ENCODE measurements at regions not wholly inside any gene's neighbourhood (a gene's known extent, or its start where the extent isn't known, plus 50 kb on each side); places are given as distances from the start of the nearest gene placed in this dataset.
A peak's percentile ranks its signal among the peaks of the same experiment; 100 is the strongest.

DNA sequence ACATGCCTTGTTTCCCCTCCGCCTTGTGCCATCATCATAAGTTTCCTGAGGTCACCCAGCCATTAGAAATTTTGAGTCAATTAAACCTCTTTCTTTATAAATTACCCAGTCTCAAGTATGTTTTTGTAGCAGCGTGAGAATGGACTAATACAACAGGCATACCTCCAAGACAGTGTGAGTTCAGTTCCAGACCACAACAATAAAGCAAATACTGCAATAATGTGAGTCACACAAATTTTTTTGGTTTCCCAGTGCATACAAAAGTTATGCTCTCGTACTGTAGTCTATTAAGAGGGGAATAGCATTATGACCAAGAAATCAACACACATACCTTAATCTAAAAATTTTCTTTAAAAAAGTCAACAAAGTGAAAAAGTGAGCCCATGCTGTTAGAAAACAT, 217.2 kb downstream of the NR4A2 start:
- no peak for DNase-seq (ENCODE audit: low read depth, low spot score)
- no peak overlapping the region for H3K4me3 ChIP-seq (ENCODE audit: low read length)

DNA sequence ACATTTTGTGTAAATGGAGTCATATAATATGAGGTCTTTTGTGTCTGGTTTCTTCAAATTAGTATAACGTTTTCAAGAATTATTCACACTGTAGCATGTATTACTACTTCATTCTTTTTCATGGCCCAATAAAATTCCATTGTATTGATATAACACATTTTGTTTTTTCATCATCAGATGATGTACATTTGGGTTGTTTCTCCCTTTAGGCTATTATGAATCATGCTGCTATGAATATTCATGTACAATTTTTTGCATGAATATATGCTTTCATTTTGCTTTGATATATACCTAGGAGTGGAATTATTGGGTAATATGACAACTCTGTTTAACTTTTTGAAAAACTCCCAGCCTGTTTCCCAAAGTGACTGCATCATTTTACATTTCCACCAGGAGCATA, 220.2 kb downstream of the NR4A2 start:
- H3K4me3 ChIP-seq (ENCODE audit: low read length), result no peak overlapping the region
- DNase-seq (ENCODE audit: low read depth, low spot score), result no peak

DNA sequence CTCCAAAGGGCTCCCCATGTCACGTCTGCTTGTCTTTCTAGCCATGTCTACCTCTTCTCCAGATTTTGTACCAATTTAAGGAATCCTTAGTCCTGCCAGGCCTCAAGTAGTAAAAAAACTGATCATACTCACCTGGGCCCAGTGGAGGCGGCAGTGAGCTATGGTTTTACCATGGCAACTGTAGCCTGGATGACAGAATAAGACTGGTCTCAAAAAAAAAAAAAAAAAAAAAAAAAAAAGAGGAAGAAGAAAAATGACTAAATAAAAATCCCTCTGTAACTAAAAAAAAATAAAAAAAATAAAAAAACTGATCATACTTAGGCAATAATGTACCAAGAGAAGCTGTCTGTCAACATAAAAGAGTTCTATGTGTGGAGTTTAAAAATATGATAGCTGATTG, 221.6 kb downstream of the NR4A2 start:
- H3K4me3 ChIP-seq (ENCODE audit: low read length), result no peak overlapping the region
- peak; percentile 6 for DNase-seq (ENCODE audit: low read depth, low spot score)

DNA sequence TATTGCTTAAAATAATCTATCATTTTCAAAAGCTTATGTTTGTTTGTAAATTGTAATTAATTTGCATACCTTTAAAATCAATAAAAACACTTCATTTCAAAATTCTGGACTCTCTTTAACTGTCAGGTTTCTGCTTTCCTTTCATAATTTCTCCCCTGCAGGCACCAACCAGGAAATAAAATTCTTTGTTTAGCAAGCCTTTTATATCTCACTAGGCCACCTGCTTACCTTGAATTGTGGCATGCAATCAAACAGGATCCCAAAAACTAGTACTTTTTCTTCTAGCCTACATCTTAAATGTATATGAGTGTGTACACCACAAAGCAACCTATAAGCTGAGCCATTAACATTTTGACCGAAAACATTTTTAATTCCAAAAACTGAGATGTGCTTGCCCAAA, 233.1 kb downstream of the NR4A2 start:
- H3K4me3 ChIP-seq (ENCODE audit: low read length), result no peak overlapping the region
- no peak for DNase-seq (ENCODE audit: low read depth, low spot score)

DNA sequence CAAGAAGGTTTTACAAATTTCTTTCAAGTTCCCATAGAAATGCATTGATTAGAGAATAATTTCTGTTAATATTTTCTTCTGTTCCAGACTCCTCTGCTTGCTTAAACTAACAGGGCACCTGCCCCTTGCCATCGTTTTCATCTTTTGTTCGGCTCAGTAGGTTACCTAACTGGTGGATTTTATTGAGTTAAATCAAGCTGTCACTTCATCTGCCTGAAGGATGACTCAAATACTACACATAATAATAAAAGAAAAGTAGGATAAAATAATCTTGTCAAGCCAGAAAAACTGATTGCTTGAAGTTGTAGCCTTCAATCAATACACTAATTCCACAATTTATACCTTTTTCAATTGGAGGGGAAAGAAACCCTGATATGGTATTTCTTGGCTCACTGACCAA, 234.0 kb downstream of the NR4A2 start:
- no peak overlapping the region for H3K4me3 ChIP-seq (ENCODE audit: low read length)
- DNase-seq (ENCODE audit: low read depth, low spot score), result no peak

DNA sequence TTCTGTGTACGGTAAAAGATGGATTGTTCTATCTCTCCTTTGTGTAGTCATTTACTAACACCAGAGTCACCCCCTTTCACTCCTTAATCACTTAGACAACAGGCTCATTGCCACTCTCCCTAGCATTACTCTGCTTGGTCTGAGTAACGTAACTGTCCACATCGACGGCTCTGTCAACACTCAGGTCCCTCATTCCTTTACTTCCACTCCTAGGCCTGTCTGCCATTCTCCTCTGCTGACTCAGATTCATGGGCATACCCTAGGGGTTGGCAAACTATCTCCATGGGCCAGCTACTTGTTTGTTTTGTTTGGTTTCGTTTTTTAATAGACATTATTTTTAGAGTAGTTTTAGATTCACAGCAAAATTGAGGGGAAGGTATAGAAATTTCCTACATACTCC, 243.9 kb downstream of the NR4A2 start:
- no peak for DNase-seq (ENCODE audit: low read depth, low spot score)
- H3K4me3 ChIP-seq (ENCODE audit: low read length), result no peak overlapping the region

DNA sequence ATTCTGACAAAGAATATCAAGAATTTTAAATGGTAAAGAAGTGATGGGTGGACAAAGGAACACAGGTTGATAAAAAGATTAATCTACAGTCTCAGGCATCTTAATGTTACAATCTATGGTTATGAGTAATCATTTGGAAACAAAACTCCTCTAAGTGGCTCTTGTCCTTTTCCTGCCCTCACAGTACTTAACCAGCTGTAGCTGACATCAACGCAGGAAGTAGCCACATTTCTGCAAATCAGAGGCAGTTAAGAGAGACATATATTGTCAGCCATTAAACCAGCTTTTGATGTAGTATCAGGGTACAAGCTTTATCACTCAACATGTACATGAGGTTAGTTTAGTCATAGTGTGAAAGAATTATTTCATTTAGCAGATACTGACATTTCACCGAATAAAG, 244.6 kb downstream of the NR4A2 start:
- no peak overlapping the region for H3K4me3 ChIP-seq (ENCODE audit: low read length)
- DNase-seq (ENCODE audit: low read depth, low spot score), result no peak

DNA sequence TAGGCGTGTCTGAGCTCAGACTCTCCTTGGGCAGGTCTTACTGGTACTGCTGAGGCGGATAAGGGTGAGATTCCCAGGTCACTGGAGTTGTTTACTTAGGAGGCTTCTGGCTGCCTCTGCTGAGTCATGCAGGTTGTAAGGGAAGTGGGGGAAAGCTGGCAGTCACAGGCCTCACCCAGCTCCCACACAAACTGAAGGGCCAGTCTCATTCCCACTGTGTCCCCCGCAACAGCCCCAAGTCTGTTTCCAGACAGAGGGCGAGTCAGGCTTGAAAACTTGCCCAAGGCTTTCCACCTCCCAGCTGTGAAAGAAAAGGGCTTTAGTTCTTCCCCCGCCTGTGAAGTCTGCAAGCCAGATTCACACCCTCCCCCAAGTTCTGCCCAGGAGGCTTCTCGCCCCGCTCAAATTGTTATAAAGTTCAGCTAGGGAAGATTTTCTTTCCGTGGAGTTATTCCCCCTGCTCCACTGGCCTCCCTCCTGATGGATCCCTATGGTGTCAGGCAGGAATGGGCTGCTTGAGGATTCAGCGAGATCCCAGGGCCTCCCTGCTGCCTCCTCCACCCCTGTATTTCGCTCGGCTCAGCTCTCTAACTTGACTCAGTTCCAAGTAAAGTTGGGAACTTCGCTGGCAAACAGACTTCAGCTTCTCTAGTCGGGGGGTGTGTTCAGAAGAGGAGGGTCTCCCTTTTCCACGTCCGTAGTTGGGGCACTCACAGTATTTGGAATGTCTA, 248.6 kb downstream of the NR4A2 start:
- DNase-seq (ENCODE audit: low read depth, low spot score), result no peak
- no peak overlapping the region for H3K4me3 ChIP-seq (ENCODE audit: low read length)

DNA sequence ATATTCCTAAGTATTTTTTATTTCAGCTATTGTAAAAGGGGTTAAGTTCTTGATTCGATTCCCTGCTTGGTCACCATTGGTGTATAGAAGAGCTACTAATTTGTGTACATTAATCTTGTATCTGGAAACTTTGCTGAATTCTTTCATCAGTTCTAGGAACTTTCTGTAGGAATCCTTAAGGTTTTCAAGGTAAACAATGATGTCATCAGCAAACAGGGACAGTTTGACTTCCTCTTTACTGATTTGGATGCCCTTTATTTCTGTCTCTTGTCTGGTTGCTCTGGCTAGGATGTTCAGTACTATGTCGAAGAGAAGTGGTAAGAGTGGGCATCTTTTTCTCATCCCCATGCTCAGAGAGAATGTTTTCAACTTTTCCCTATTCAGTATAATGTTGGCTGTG, 252.7 kb downstream of the NR4A2 start:
- no peak for DNase-seq (ENCODE audit: low read depth, low spot score)
- H3K4me3 ChIP-seq (ENCODE audit: low read length), result no peak overlapping the region

DNA sequence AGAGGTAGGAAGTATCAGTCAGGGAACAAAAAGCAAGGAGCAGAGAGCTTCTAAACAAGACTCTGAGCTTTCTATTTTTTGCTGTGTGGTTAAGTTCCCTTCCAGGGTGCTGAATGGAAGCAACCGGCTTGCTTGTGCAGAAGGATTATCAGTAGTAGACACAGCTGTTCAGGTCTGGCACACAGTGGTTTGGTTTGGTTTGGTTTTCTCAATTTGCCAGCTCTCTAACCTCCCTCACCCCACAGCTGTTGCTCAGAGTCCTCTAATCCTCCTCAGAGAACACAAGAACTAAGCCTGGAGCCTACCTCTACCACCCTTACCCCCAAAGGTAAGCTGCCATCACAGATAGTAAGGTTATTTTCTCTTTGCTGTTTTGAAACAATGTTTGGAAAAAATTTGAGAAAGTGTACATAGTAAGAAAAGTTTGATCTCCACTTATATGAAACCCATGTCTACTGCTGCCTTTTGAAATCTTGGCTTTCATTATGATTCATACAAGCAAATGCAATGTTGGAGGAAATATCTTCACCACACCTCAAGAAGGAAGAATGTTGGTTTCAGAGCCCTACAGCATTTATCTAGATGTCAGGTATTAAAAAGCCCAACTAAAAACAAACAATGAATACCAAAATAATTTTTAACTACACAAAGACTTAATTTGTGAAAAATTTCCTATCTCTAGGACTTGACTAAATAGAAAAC, 255.3 kb downstream of the NR4A2 start:
- no peak overlapping the region for H3K4me3 ChIP-seq (ENCODE audit: low read length)
- no peak for DNase-seq (ENCODE audit: low read depth, low spot score)

DNA sequence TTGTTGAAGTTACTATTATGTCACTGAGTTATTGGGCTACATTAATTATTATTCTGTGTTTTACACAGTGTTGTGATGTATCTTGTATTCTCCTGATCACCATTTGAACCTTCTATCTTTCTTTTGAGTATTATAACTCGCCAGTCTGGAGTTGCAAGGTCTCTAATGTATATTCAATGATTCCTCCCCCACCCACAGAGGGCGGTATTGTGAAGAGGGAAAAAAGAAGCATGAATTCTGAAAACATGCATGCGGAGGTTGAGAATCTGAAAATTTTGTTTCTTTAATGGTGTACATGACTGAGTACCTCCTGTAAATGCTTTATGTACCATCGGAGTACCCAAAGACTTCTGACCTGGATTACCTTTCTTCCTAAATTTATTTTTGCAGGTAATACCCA, 266.6 kb downstream of the NR4A2 start:
- no peak for DNase-seq (ENCODE audit: low read depth, low spot score)
- H3K4me3 ChIP-seq (ENCODE audit: low read length), result no peak overlapping the region

DNA sequence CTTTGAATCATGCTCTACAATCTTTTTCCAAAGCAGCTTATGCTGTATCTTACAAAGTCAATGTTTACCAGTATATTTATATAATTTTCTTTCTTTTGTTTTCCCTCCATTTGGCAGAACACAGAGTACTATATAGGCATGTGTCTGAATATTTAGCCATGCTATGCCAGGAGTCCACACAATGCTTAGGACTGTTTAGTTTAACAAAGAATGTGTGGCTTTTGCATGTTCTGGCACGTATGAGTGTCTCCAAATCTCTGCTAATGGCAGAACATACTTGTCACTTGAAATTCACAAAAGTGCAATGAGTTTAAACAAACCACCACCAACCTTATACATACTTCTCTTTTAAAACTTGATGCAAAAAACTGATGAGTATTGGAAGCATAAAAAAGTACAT, 268.0 kb downstream of the NR4A2 start:
- no peak for DNase-seq (ENCODE audit: low read depth, low spot score)
- no peak overlapping the region for H3K4me3 ChIP-seq (ENCODE audit: low read length)

DNA sequence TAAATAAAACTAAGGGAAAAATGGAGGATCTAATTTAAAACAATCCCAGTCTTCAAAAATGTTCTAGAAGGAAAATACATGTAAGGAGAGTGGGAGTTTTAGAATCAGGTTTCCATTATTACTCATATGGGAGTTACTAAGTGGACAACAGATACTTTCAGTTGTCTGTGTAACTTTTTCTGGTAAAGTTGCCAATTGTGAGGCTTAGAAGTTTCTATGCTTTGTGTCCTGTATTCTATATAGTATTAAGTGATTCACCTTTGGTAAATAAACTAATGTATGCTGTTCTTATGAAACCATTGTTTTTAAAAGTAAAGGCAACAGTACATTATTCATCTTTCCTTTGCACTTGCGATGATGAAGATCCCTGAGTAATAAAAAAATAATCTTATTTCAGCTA, 274.9 kb downstream of the NR4A2 start:
- no peak overlapping the region for H3K4me3 ChIP-seq (ENCODE audit: low read length)
- no peak for DNase-seq (ENCODE audit: low read depth, low spot score)

DNA sequence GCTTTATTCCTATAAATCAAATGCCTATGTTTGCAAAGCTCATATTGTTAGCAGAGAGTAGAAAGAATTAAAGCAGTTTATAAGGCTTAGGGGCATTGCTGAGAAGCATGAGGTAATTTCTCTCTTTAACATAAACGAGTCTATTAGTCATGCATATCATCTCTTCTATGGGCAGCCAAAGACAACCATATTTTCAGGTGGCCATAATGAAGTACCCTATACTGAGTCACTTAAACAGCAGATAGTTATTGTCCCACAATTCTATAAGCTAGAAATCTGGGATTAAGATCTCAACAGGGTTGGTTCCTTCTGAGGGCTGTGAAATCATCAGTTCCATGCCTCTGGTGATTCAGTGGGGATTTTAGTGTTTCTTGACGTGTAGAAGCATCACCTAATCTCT, 277.5 kb downstream of the NR4A2 start:
- DNase-seq (ENCODE audit: low read depth, low spot score), result no peak
- H3K4me3 ChIP-seq (ENCODE audit: low read length), result no peak overlapping the region

DNA sequence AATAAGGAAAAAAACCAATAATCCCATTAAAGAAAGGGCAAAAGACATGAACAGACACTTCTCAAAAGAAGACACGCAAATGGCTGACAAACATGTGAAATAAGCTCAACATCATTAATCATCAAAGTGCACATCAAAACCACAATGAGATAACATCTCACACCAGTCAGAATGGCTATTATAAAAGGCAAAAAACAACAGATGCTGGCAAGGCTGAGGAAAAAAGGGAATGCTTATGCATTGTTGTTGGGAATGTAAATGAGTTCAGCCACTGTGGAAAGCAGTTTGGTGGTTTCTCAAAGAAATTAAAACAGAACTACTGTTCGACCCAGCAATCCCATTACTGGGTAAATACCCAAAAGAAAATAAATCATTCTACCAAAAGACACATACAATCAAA, 285.6 kb downstream of the NR4A2 start:
- DNase-seq (ENCODE audit: low read depth, low spot score), result no peak
- H3K4me3 ChIP-seq (ENCODE audit: low read length), result no peak overlapping the region

DNA sequence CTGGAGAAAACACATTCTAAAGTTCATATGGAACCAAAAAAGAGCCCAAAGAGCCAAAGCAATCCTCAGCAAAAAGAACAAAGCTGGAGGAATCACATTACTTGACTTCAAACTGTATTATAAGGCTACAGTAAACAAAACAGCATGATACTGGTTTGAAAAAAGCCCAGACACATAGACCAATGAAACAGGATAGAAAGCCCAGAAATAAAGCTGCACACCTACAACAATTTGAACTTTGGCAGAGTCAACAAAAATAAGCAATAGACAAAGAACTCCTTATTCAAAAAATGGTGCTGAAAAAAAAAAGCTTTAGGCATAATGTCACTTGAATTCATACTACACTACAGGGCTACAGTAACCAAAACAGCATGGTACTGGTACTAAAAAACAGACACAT, 289.6 kb downstream of the NR4A2 start:
- no peak for DNase-seq (ENCODE audit: low read depth, low spot score)
- no peak overlapping the region for H3K4me3 ChIP-seq (ENCODE audit: low read length)

DNA sequence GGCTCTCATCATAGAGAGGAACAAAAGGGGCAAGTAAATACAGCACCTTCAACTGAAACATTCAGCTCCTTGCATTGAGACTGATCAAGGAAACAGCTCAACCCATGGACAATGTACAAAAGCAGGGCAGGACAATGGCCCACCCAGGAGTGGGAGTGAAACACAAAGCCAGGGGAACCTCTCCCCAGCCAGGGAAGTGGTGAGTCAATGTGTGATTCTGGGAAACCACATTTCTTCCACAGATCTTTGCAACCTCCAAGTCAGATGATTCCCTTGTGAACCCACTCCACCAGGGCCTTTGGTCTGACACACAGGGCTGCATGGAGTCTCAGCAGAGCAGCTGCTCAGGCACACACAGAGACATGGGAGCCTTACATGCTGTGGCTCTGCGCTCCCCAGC, 294.5 kb downstream of the NR4A2 start:
- no peak overlapping the region for H3K4me3 ChIP-seq (ENCODE audit: low read length)
- DNase-seq (ENCODE audit: low read depth, low spot score), result no peak

DNA sequence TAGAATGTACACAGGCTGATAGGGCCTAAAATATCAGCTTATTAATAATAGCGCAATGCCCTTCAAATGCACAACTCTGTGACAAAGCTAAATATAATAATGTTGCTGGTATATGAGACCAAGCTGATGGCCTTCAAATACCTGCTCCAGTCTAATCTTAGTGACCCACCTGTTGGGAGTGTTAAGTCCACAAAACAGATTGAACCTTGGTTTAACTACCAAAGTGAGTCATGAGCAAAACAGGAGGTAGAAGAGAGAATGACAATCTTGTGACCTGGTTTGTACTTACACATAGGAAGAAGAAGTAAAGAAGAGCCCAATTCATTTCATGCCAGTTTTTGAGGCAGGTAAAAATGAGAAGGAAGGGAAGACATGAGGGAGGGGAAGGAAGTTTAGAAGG, 295.0 kb downstream of the NR4A2 start:
- H3K4me3 ChIP-seq (ENCODE audit: low read length), result no peak overlapping the region
- DNase-seq (ENCODE audit: low read depth, low spot score), result no peak

DNA sequence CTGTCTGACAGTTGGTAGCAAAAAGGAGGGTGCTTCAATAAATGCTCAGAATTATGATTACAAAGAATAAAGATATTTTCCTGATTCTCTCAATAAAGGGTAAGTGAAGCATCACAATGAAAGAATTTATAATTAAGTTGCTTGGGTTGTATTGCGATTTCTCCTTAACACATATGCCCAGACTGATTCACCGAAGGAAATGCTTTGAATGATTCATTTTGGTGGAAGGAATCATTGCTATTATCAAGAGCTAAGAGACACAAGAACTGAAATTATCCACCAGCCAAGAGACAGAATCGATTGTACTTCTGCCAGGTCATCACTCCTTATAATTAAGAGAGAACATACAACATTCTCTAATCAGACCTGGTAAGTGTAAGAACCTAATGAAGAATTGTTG, 301.4 kb downstream of the NR4A2 start:
- no peak for DNase-seq (ENCODE audit: low read depth, low spot score)
- no peak overlapping the region for H3K4me3 ChIP-seq (ENCODE audit: low read length)

DNA sequence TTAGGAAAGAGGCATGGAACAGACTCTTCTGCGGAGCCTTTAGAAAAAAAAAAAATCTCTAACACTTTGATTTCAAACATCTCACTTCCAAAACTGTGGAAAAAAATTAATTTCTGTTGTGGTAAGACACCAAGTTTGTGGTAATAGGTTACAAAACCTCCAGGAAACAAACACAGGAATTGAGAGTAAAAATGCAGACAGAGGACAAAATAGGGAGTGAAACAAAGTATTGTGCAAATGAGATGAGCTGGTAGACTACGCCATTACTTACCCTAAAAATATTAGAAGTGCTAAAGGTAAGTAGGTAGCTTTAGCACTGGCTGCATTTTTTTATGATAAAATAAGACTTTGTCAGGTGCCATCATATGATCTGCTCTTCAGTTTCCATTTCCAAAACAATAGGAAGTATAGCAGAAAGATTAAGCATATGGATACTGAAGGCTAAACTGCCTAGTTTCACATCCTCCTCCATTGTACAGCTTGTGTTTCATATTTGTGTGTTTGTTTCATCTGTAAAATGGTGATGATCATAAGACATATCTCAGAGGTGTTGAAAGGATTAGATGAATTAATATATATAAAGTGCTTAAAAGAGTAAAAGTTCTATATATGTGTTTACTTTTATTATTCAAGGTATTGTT, 309.2 kb downstream of the NR4A2 start:
- no peak overlapping the region for H3K4me3 ChIP-seq (ENCODE audit: low read length)
- DNase-seq (ENCODE audit: low read depth, low spot score), result no peak
